ENCODE measurements at regions not wholly inside any gene's neighbourhood (a gene's known extent, or its start where the extent isn't known, plus 50 kb on each side); places are given as distances from the start of the nearest gene placed in this dataset.

- Histone ChIP-seq H3K9ac (ENCODE audit: low read depth in 1 of 2, low read length in 2 of 2) (no peak overlapping the region), H3K4me1 (ENCODE audit: control insufficient read depth in 4 of 4, insufficient read depth in 4 of 4, low read length in 3 of 4) (no peaks in the 10 kb centered on the region), H3K4me3 (ENCODE audit: low read depth in 1 of 3, low read length in 3 of 3) (no peak overlapping the region), H3K9me3 (ENCODE audit: control insufficient read depth in 4 of 4, low read length in 3 of 4) (no peaks in the 10 kb centered on the region), H3K36me3 (ENCODE audit: control insufficient read depth in 4 of 4, insufficient read depth in 3 of 4, low read depth in 1 of 4, low read length in 3 of 4) (no peaks in the 10 kb centered on the region), H3K27ac (ENCODE audit: low read depth in 1 of 2, low read length in 2 of 2) (no peak overlapping the region), H3K27me3 (ENCODE audit: control insufficient read depth in 4 of 4, insufficient read depth in 4 of 4, low read length in 3 of 4) (no peaks in the 10 kb centered on the region)
- no peak for TF ChIP-seq EGR1 (IDR thresholded peaks at IDR 0.05; ENCODE audit: low read depth in 2 of 2)
- TF ChIP-seq GABPA (IDR thresholded peaks at IDR 0.05 in 1 of 2, conservative IDR thresholded peaks at IDR 0.05 in 1 of 2): no peak
- TF ChIP-seq MAX (IDR thresholded peaks at IDR 0.05): no peak
- TF ChIP-seq NR2F2 (IDR thresholded peaks at IDR 0.05): no peak
- no peak for TF ChIP-seq YY1 (IDR thresholded peaks at IDR 0.05)
- TF ChIP-seq HNF4A (conservative IDR thresholded peaks at IDR 0.05): no peak
- TF ChIP-seq TAF1 (conservative IDR thresholded peaks at IDR 0.05): no peak
- TF ChIP-seq ZBTB33 (IDR thresholded peaks at IDR 0.05): no peak
- TF ChIP-seq FOXA1 (IDR thresholded peaks at IDR 0.05): no peak
- no peak for TF ChIP-seq RXRA (IDR thresholded peaks at IDR 0.05)
- TF ChIP-seq ATF3 (IDR thresholded peaks at IDR 0.05): no peak
- no peak for TF ChIP-seq SP1 (IDR thresholded peaks at IDR 0.05)
- no peak for TF ChIP-seq FOXA2 (IDR thresholded peaks at IDR 0.05)
- no peak for DNase-seq (ENCODE audit: low spot score)
- WGBS: 87% methylated on average over 6 of the region's 6 CpGs
These were observed 251.0 kb downstream of the PTPRU start for GRCh38 chr1:29487291-29487690.

GRCh38 chr1:29485096-29485925 lies 249.0 kb downstream of the PTPRU start:
- no peak for TF ChIP-seq TAF1 (conservative IDR thresholded peaks at IDR 0.05)
- TF ChIP-seq CTCF (IDR thresholded peaks at IDR 0.05; ENCODE audit: low read depth, low read length, missing input control): no peak
- TF ChIP-seq SP1 (IDR thresholded peaks at IDR 0.05): no peak
- no peak for TF ChIP-seq RXRA (IDR thresholded peaks at IDR 0.05)
- no peak for TF ChIP-seq HNF4A (conservative IDR thresholded peaks at IDR 0.05)
- TF ChIP-seq REST (IDR thresholded peaks at IDR 0.05): no peak
- TF ChIP-seq ZBTB33 (IDR thresholded peaks at IDR 0.05): no peak
- TF ChIP-seq JUND (IDR thresholded peaks at IDR 0.05): no peak
- TF ChIP-seq RAD21 (IDR thresholded peaks at IDR 0.05): no peak
- no peaks in the 10 kb centered on the region for H3K27me3 ChIP-seq (ENCODE audit: control insufficient read depth in 4 of 4, insufficient read depth in 4 of 4, low read length in 3 of 4)
- no peak overlapping the region for H3K4me3 ChIP-seq (ENCODE audit: low read depth in 1 of 3, low read length in 3 of 3)
- no peaks in the 10 kb centered on the region for H3K4me1 ChIP-seq (ENCODE audit: control insufficient read depth in 4 of 4, insufficient read depth in 4 of 4, low read length in 3 of 4)
- no peaks in the 10 kb centered on the region for H3K9me3 ChIP-seq (ENCODE audit: control insufficient read depth in 4 of 4, low read length in 3 of 4)
- H3K36me3 ChIP-seq (ENCODE audit: control insufficient read depth in 4 of 4, insufficient read depth in 3 of 4, low read depth in 1 of 4, low read length in 3 of 4): no peaks in the 10 kb centered on the region
- no peak overlapping the region for H3K27ac ChIP-seq (ENCODE audit: low read depth in 1 of 2, low read length in 2 of 2)
- WGBS: 88% methylated on average over 5 of the region's 5 CpGs
- DNase-seq (ENCODE audit: low spot score): no peak
- H3K9ac ChIP-seq (ENCODE audit: low read depth in 1 of 2, low read length in 2 of 2): no peak overlapping the region
